ENCODE measurements at regions not wholly inside any gene's neighbourhood (a gene's known extent, or its start where the extent isn't known, plus 50 kb on each side); places are given as distances from the start of the nearest gene placed in this dataset.

DNA sequence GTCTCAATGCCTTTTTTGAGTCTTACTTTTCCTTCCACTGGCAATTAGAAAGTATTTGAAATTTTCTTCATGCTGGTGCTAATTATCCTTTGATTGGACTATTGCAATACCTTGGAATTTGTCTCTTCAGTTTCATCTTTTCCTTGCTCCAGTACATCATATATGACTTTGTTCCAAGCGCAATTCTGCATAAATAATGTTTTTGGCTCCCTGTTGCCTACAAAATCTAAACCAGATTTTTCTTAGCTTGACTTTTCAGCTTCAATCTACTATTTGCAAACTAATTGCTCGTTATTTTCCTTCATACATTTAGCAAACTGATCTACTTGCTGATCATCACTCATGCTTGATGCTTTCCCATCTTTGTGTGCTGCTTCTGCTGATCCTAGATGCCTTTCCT lies 230.8 kb upstream of the GPR149 start:
- no peaks in the 10 kb centered on the region for H3K9me2 ChIP-seq (ENCODE audit: insufficient read depth, low read length)
- no peaks in the 10 kb centered on the region for H3K27me3 ChIP-seq (ENCODE audit: insufficient read depth, low read depth, low read length)
- H3K9me3 ChIP-seq (ENCODE audit: low read length) = no peaks in the 10 kb centered on the region
- no peaks in the 10 kb centered on the region for H3F3A ChIP-seq (ENCODE audit: insufficient read depth, low read length, poor library complexity, severe bottlenecking)
- no peaks in the 10 kb centered on the region for H3K79me2 ChIP-seq (replicated peaks; ENCODE audit: insufficient read depth, low read length)
- H3K36me3 ChIP-seq (ENCODE audit: insufficient read depth, low read length) = no peaks in the 10 kb centered on the region
- no peak overlapping the region for H3K27ac ChIP-seq (ENCODE audit: low read length)
- no peak overlapping the region for H3K9ac ChIP-seq (ENCODE audit: low read length)
- no peaks in the 10 kb centered on the region for H4K20me1 ChIP-seq (ENCODE audit: insufficient read depth)
- no peak overlapping the region for H2AFZ ChIP-seq (ENCODE audit: low read depth, low read length)
- H3K4me2 ChIP-seq (ENCODE audit: low read length) = no peak overlapping the region
- no peak overlapping the region for H3K4me3 ChIP-seq (ENCODE audit: low read length)
- TF ChIP-seq CTCF (IDR thresholded peaks at IDR 0.05; ENCODE audit: poor library complexity, severe bottlenecking) = no peak
- TF ChIP-seq, protein P1, sequence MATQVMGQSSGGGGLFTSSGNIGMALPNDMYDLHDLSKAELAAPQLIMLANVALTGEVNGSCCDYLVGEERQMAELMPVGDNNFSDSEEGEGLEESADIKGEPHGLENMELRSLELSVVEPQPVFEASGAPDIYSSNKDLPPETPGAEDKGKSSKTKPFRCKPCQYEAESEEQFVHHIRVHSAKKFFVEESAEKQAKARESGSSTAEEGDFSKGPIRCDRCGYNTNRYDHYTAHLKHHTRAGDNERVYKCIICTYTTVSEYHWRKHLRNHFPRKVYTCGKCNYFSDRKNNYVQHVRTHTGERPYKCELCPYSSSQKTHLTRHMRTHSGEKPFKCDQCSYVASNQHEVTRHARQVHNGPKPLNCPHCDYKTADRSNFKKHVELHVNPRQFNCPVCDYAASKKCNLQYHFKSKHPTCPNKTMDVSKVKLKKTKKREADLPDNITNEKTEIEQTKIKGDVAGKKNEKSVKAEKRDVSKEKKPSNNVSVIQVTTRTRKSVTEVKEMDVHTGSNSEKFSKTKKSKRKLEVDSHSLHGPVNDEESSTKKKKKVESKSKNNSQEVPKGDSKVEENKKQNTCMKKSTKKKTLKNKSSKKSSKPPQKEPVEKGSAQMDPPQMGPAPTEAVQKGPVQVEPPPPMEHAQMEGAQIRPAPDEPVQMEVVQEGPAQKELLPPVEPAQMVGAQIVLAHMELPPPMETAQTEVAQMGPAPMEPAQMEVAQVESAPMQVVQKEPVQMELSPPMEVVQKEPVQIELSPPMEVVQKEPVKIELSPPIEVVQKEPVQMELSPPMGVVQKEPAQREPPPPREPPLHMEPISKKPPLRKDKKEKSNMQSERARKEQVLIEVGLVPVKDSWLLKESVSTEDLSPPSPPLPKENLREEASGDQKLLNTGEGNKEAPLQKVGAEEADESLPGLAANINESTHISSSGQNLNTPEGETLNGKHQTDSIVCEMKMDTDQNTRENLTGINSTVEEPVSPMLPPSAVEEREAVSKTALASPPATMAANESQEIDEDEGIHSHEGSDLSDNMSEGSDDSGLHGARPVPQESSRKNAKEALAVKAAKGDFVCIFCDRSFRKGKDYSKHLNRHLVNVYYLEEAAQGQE (IDR thresholded peaks at IDR 0.05; ENCODE audit: borderline replicate concordance) = no peak
- no peak for TF ChIP-seq MXI1 (conservative IDR thresholded peaks at IDR 0.05; ENCODE audit: poor library complexity, severe bottlenecking)
- no peak for TF ChIP-seq RAD21 (conservative IDR thresholded peaks at IDR 0.05)
- no peak for TF ChIP-seq EP300 (conservative IDR thresholded peaks at IDR 0.05; ENCODE audit: poor library complexity, severe bottlenecking)
- TF ChIP-seq SMC3 (conservative IDR thresholded peaks at IDR 0.05; ENCODE audit: poor library complexity) = no peak
- no peak for TF ChIP-seq EZH2 (IDR thresholded peaks at IDR 0.05; ENCODE audit: borderline replicate concordance, insufficient read depth, low read length, poor library complexity, severe bottlenecking)
- no peak for TF ChIP-seq TAF1 (IDR thresholded peaks at IDR 0.05; ENCODE audit: low read depth)
- TF ChIP-seq POLR2AphosphoS5 (IDR thresholded peaks at IDR 0.05) = no peak

DNA sequence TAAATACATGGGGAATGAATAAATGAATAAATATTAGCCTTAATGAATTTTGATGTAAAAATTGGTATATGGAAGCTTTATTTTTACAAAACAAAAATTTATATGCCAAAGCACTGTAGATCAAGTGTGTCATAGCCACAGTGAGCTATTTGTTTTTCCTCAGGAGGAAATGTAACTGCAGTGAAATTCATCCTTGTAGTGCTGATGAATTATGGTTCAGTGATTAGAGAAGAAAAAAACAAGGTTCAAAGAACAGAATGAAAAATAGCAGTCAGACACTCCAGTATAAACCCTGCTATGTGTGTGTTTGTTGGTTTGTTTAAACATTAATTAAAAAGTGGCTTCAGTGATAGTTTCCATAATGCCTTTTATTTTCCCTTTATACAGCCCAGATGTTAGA lies 228.0 kb upstream of the GPR149 start:
- no peaks in the 10 kb centered on the region for H3K36me3 ChIP-seq (ENCODE audit: insufficient read depth, low read length)
- H3K9me3 ChIP-seq (ENCODE audit: low read length) = no peaks in the 10 kb centered on the region
- no peaks in the 10 kb centered on the region for H3F3A ChIP-seq (ENCODE audit: insufficient read depth, low read length, poor library complexity, severe bottlenecking)
- TF ChIP-seq RAD21 (conservative IDR thresholded peaks at IDR 0.05) (no peak), CTCF (IDR thresholded peaks at IDR 0.05; ENCODE audit: poor library complexity, severe bottlenecking) (no peak), EZH2 (IDR thresholded peaks at IDR 0.05; ENCODE audit: borderline replicate concordance, insufficient read depth, low read length, poor library complexity, severe bottlenecking) (no peak), MXI1 (conservative IDR thresholded peaks at IDR 0.05; ENCODE audit: poor library complexity, severe bottlenecking) (no peak)
- no peaks in the 10 kb centered on the region for H3K79me2 ChIP-seq (replicated peaks; ENCODE audit: insufficient read depth, low read length)
- H3K9ac ChIP-seq (ENCODE audit: low read length) = no peak overlapping the region
- H3K4me2 ChIP-seq (ENCODE audit: low read length) = no peak overlapping the region
- no peaks in the 10 kb centered on the region for H3K9me2 ChIP-seq (ENCODE audit: insufficient read depth, low read length)
- H3K4me3 ChIP-seq (ENCODE audit: low read length) = no peak overlapping the region
- H3K27me3 ChIP-seq (ENCODE audit: insufficient read depth, low read depth, low read length) = no peaks in the 10 kb centered on the region
- H2AFZ ChIP-seq (ENCODE audit: low read depth, low read length) = no peak overlapping the region
- no peak overlapping the region for H3K27ac ChIP-seq (ENCODE audit: low read length)
- H4K20me1 ChIP-seq (ENCODE audit: insufficient read depth) = no peaks in the 10 kb centered on the region

Measured in neural cell (in vitro differentiated cells).